H9 (cell line): ENCODE measurements at regions not wholly inside any gene's neighbourhood (a gene's known extent, or its start where the extent isn't known, plus 50 kb on each side); places are given as distances from the start of the nearest gene placed in this dataset.

Source experiments
- DNase-seq: peaks from one replicate; pipeline ENCODE4 v3.0.0-alpha.2; 2017
- H2AFZ ChIP-seq: one replicate; pipeline ENCODE4 v1.6.1; 2013; ENCODE audit warnings: mild to moderate bottlenecking, low read length, control low read depth, moderate library complexity
- H2AK5ac ChIP-seq: 2 replicates; pipeline ENCODE4 v1.6.1; 2013; ENCODE audit warnings: low read length, control low read depth, mixed read lengths; ENCODE audit not compliant: insufficient read length
- H2BK120ac ChIP-seq: one replicate; pipeline ENCODE4 v1.6.1; 2013; ENCODE audit warnings: low read depth, mild to moderate bottlenecking, low read length, control low read depth, inconsistent platforms; ENCODE audit not compliant: poor library complexity, severe bottlenecking
- H2BK12ac ChIP-seq: 2 replicates; pipeline ENCODE4 v1.6.1; 2013; ENCODE audit warnings: low read length, control low read depth, mixed read lengths, low read depth; ENCODE audit not compliant: insufficient read length
- H2BK15ac ChIP-seq: 2 replicates; pipeline ENCODE4 v1.6.1; 2013; ENCODE audit warnings: low read depth, low read length, control low read depth
- H2BK20ac ChIP-seq: one replicate; pipeline ENCODE4 v1.6.1; 2013; ENCODE audit warnings: low read depth, mild to moderate bottlenecking, low read length, control low read depth, inconsistent platforms; ENCODE audit not compliant: poor library complexity, severe bottlenecking
- H2BK5ac ChIP-seq: 2 replicates; pipeline ENCODE4 v1.6.1; 2013; ENCODE audit warnings: low read length, control low read depth, mixed read lengths; ENCODE audit not compliant: insufficient read length
- H3K14ac ChIP-seq: 2 replicates; pipeline ENCODE4 v1.6.1; 2013; ENCODE audit warnings: low read length, control low read depth; ENCODE audit not compliant: insufficient read depth
- H3K18ac ChIP-seq: 2 replicates; pipeline ENCODE4 v1.6.1; 2013; ENCODE audit warnings: low read depth, mild to moderate bottlenecking, mixed read lengths, low read length, control low read depth; ENCODE audit not compliant: insufficient read length
- H3K23ac ChIP-seq: 2 replicates; pipeline ENCODE4 v1.6.1; 2013; ENCODE audit warnings: low read length, control low read depth, mixed read lengths, low read depth; ENCODE audit not compliant: insufficient read length
- H3K23me2 ChIP-seq: 2 replicates; pipeline ENCODE4 v1.6.1; 2013; ENCODE audit warnings: low read depth, mild to moderate bottlenecking, mixed read lengths, low read length, control low read depth; ENCODE audit not compliant: insufficient read length, poor library complexity, severe bottlenecking
- H3K27ac ChIP-seq: 2 replicates; pipeline ENCODE4 v1.5.1; 2013; ENCODE audit warnings: low read length, control low read depth, mixed read lengths, low read depth; ENCODE audit not compliant: insufficient read length
- H3K27me3 ChIP-seq: 2 replicates; pipeline ENCODE4 v1.6.1; 2013; ENCODE audit warnings: low read length, control low read depth, inconsistent platforms; ENCODE audit not compliant: insufficient read depth
- H3K4ac ChIP-seq: 2 replicates; pipeline ENCODE4 v1.6.1; 2013; ENCODE audit warnings: low read depth, mild to moderate bottlenecking, control low read depth, inconsistent platforms, low read length, moderate library complexity
- H3K4me1 ChIP-seq: 2 replicates; pipeline ENCODE4 v1.6.1; 2013; ENCODE audit warnings: low read length, control low read depth, inconsistent platforms; ENCODE audit not compliant: insufficient read depth
- H3K4me2 ChIP-seq: 2 replicates; pipeline ENCODE4 v1.6.1; 2013; ENCODE audit warnings: low read length, control low read depth, mixed read lengths; ENCODE audit not compliant: insufficient read length, insufficient read depth
- H3K56ac ChIP-seq: 2 replicates; pipeline ENCODE4 v1.6.1; 2013; ENCODE audit warnings: low read depth, mild to moderate bottlenecking, mixed read lengths, low read length, control low read depth; ENCODE audit not compliant: insufficient read length
- H3K79me1 ChIP-seq: 2 replicates; pipeline ENCODE4 v1.6.1; 2013; ENCODE audit warnings: low read depth, mild to moderate bottlenecking, moderate library complexity, low read length, control low read depth, inconsistent platforms; ENCODE audit not compliant: insufficient read depth, poor library complexity, severe bottlenecking
- H3K79me2 ChIP-seq: 2 replicates; pipeline ENCODE4 v1.6.1; 2013; ENCODE audit warnings: low read length, control low read depth, inconsistent platforms; ENCODE audit not compliant: insufficient read depth
- H3K9ac ChIP-seq: 2 replicates; pipeline ENCODE4 v1.6.1; 2013; ENCODE audit warnings: low read length, control low read depth, mixed read lengths; ENCODE audit not compliant: insufficient read length; ENCODE audit errors: extremely low read depth
- H3K9me3 ChIP-seq: one replicate; pipeline ENCODE4 v1.6.1; 2013; ENCODE audit warnings: low read depth, low read length, inconsistent platforms; ENCODE audit not compliant: control insufficient read depth
- H3T11ph ChIP-seq: one replicate; pipeline ENCODE4 v1.6.1; 2013; ENCODE audit warnings: mild to moderate bottlenecking, low read length, control low read depth, inconsistent platforms
- H4K20me1 ChIP-seq: one replicate; pipeline ENCODE4 v1.6.1; 2013; ENCODE audit not compliant: control insufficient read depth, insufficient read length, insufficient read depth
- H4K5ac ChIP-seq: 2 replicates; pipeline ENCODE4 v1.6.1; 2013; ENCODE audit warnings: low read depth, mild to moderate bottlenecking, mixed read lengths, low read length, control low read depth; ENCODE audit not compliant: insufficient read length
- H4K8ac ChIP-seq: replicated peaks from 2 replicates; pipeline ENCODE4 v1.6.1; 2013; ENCODE audit warnings: low read length, control low read depth, mixed read lengths, low read depth; ENCODE audit not compliant: insufficient read length
- H4K91ac ChIP-seq: 2 replicates; pipeline ENCODE4 v1.6.1; 2013; ENCODE audit warnings: low read depth, mild to moderate bottlenecking, moderate library complexity, mixed read lengths, low read length, control low read depth; ENCODE audit not compliant: insufficient read length
- H3K27ac Mint-ChIP-seq, 3 experiments: 2 replicates in 2 of 3; 3 replicates in 1 of 3; pipeline ENCODE4 v1.8.0; 2020 to 2021; ENCODE audit warnings: mixed read lengths in 3 of 3, mild to moderate bottlenecking in 1 of 3, moderate library complexity in 1 of 3
- H3K27me3 Mint-ChIP-seq: 2 replicates; pipeline ENCODE4 v1.8.0; 2021; ENCODE audit warnings: low read depth, mild to moderate bottlenecking, moderate library complexity, mixed read lengths
- H3K36me3 Mint-ChIP-seq, 3 experiments: 2 replicates in 2 of 3; 3 replicates in 1 of 3; pipeline ENCODE4 v1.8.0; 2020 to 2021; ENCODE audit warnings: low read depth in 3 of 3, mixed read lengths in 3 of 3; ENCODE audit not compliant: insufficient read depth in 1 of 3
- H3K4me1 Mint-ChIP-seq, 2 experiments: 2 replicates each; pipeline ENCODE4 v1.8.0; 2020; ENCODE audit warnings: mixed read lengths in 2 of 2
- H3K4me3 Mint-ChIP-seq, 2 experiments: 2 replicates in 1 of 2; 3 replicates in 1 of 2; pipeline ENCODE4 v1.8.0; 2020 to 2021; ENCODE audit warnings: mild to moderate bottlenecking in 2 of 2, mixed read lengths in 2 of 2, moderate library complexity in 1 of 2
- H3K9me3 Mint-ChIP-seq, 2 experiments: 2 replicates in 1 of 2; 3 replicates in 1 of 2; pipeline ENCODE4 v1.8.0; 2020; ENCODE audit warnings: mild to moderate bottlenecking in 2 of 2, mixed read lengths in 2 of 2, moderate library complexity in 1 of 2
- WGBS: extraction: QIAGEN DNeasy Blood & Tissue Kit; methylation state at CpG from one replicate; pipeline ENCODE4 v1.1.7; 2013; ENCODE audit warnings: missing lambda C conversion rate, low lambda C conversion rate, mixed read lengths; ENCODE audit not compliant: insufficient read length; ENCODE audit errors: extremely low coverage; 5-methylcytosine and 5-hydroxymethylcytosine counted together
- TF ChIP-seq, protein P1 (sequence below): fragments of 200-600 bp; sonication (generic); conservative IDR thresholded peaks from 3 replicates; pipeline ENCODE4 v1.8.0; 2021; ENCODE audit warnings: antibody characterized with exemption, mild to moderate bottlenecking

DNA sequence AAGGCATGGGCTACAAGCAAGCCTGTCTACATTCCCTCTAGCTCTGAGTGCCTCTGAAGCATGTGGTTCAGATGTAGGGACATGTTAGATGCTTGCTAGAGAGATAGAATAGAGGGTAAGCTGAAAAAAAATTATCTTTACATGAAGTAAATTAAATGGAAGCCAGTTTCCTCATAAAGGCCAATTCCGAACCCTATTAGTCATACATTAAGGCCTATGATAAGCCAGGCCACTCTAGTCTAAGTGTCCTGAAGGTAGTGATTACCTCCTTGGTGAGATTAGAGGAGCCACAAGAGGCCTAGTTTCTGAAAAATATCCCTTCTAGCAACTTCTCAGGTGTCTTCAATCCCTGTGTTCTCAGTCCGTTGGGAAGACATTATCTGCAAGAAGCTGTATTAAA, 72.4 kb upstream of the NPAS2 start:
- no peak overlapping the region for H2BK120ac ChIP-seq
- no peaks in the 10 kb centered on the region for H3K79me2 ChIP-seq
- no peak overlapping the region for H3K14ac ChIP-seq
- H4K8ac ChIP-seq, result no peak overlapping the region
- no peaks in the 10 kb centered on the region for H3K4me1 ChIP-seq
- no peaks in the 10 kb centered on the region for H3K36me3 Mint-ChIP-seq
- no peak overlapping the region for H2BK15ac ChIP-seq
- H3T11ph ChIP-seq, result no peak overlapping the region
- no peak overlapping the region for H4K5ac ChIP-seq
- no peaks in the 10 kb centered on the region for H3K79me1 ChIP-seq
- H3K4me3 Mint-ChIP-seq, result no peak overlapping the region
- H3K27me3 Mint-ChIP-seq, result peaks cover 11% of the 10 kb centered on the region
- H3K23ac ChIP-seq, result no peak overlapping the region
- H3K27ac Mint-ChIP-seq, result no peak overlapping the region
- no peak overlapping the region for H2BK20ac ChIP-seq
- H2AFZ ChIP-seq, result no peak overlapping the region
- no peaks in the 10 kb centered on the region for H3K23me2 ChIP-seq
- H3K56ac ChIP-seq, result no peak overlapping the region
- peaks cover 0 to 3% of the 10 kb centered on the region in 2 experiments; a peak in 1 of 4 replicates for H3K4me1 Mint-ChIP-seq
- H4K91ac ChIP-seq, result no peak overlapping the region
- H3K27ac ChIP-seq, result no peak overlapping the region
- H2BK5ac ChIP-seq, result no peak overlapping the region
- TF ChIP-seq, protein P1, sequence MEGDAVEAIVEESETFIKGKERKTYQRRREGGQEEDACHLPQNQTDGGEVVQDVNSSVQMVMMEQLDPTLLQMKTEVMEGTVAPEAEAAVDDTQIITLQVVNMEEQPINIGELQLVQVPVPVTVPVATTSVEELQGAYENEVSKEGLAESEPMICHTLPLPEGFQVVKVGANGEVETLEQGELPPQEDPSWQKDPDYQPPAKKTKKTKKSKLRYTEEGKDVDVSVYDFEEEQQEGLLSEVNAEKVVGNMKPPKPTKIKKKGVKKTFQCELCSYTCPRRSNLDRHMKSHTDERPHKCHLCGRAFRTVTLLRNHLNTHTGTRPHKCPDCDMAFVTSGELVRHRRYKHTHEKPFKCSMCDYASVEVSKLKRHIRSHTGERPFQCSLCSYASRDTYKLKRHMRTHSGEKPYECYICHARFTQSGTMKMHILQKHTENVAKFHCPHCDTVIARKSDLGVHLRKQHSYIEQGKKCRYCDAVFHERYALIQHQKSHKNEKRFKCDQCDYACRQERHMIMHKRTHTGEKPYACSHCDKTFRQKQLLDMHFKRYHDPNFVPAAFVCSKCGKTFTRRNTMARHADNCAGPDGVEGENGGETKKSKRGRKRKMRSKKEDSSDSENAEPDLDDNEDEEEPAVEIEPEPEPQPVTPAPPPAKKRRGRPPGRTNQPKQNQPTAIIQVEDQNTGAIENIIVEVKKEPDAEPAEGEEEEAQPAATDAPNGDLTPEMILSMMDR, result no peak
- no peak overlapping the region for H2AK5ac ChIP-seq
- no peak for DNase-seq
- no peak overlapping the region for H3K9ac ChIP-seq
- H3K9me3 ChIP-seq, result no peaks in the 10 kb centered on the region
- no peaks in the 10 kb centered on the region for H3K27me3 ChIP-seq
- H2BK12ac ChIP-seq, result no peak overlapping the region
- WGBS, result no CpG with 5 or more reads among the region's 2 CpGs
- H3K4ac ChIP-seq, result no peak overlapping the region
- H3K9me3 Mint-ChIP-seq, result no peaks in the 10 kb centered on the region
- no peaks in the 10 kb centered on the region for H4K20me1 ChIP-seq
- no peak overlapping the region for H3K18ac ChIP-seq
- H3K4me2 ChIP-seq, result no peak overlapping the region
